HCT116 (cell line): ENCODE measurements at regions not wholly inside any gene's neighbourhood (a gene's known extent, or its start where the extent isn't known, plus 50 kb on each side); places are given as distances from the start of the nearest gene placed in this dataset.

Source experiments
- ATAC-seq: fragments of 200-7000 bp; cut with Tn5 transposase; 2 replicates; pipeline ENCODE4 v1.9.1; 2020; ENCODE audit warnings: mild to moderate bottlenecking, moderate library complexity
- BruUV-seq: library from RNA; stranded (reverse); fragments of 400-500 nt; replicated peaks from 2 replicates; lab custom pipeline; 2021; lab: Mats Ljungman, UMichigan
- CTCF ChIA-PET: fragments of 300-600 bp; sonication (Branson Sonifier 250); formaldehyde crosslinking; loops from one replicate; lab custom pipeline; 2021; ENCODE audit warnings: antibody characterized with exemption; lab: Charles Lee
- POLR2A ChIA-PET: fragments of 300-600, 350-600 bp; sonication (Branson Sonifier 250); formaldehyde crosslinking; loops from one replicate; lab custom pipeline; 2021; ENCODE audit warnings: antibody characterized with exemption; lab: Charles Lee
- RAD21 ChIA-PET, 2 experiments: fragments of 300-600 bp; sonication (Branson Sonifier 250); formaldehyde crosslinking; loops; one replicate each; lab custom pipeline; 2023; ENCODE audit warnings: low total read pairs in 2 of 2; ENCODE audit not compliant: uncharacterized antibody in 2 of 2, unreplicated experiment in 2 of 2, low non-redundant PET in 1 of 2; lab: Charles Lee
- DNase-seq: peaks from one replicate; pipeline ENCODE4 v3.0.0-alpha.2; 2010; ENCODE audit warnings: low read depth, low spot score
- H2AFZ ChIP-seq: fragments of 200-600 bp; shearing (Covaris generic), sonication (generic); 2 replicates; pipeline ENCODE4 v1.6.1; 2017; ENCODE audit warnings: low read depth, mixed run types, mixed read lengths, antibody characterized with exemption, low read length; ENCODE audit not compliant: poor library complexity, severe bottlenecking
- H3K27ac ChIP-seq: 2 replicates; pipeline ENCODE4 v1.5.1; 2012; ENCODE audit warnings: low read depth, low read length
- H3K27me3 ChIP-seq: fragments of 200-600 bp; sonication (generic); 2 replicates; pipeline ENCODE4 v1.6.1; 2016; ENCODE audit warnings: mixed run types, low read length, mixed read lengths; ENCODE audit not compliant: insufficient read depth
- H3K36me3 ChIP-seq, 2 experiments: fragments of 200-500 bp in 1 of 2; fragments of 200-600 bp in 1 of 2; sonication (Bioruptor generic) in 1 of 2; sonication (generic) in 1 of 2; 2 replicates each; pipeline versions ENCODE4 v1.5.1 to v1.6.1; 2014 to 2016; ENCODE audit warnings: low read length in 2 of 2, inconsistent platforms in 1 of 2, mixed read lengths in 1 of 2, mixed run types in 1 of 2; ENCODE audit not compliant: insufficient read depth in 2 of 2, control insufficient read depth in 1 of 2
- H3K4me1 ChIP-seq, 2 experiments: fragments of 200-600 bp in 1 of 2; sonication (generic) in 1 of 2; 2 replicates each; pipeline versions ENCODE4 v1.5.1 to v1.6.1; 2012 to 2017; ENCODE audit warnings: low read length in 2 of 2, inconsistent platforms in 1 of 2, mild to moderate bottlenecking in 1 of 2, mixed read lengths in 1 of 2, mixed run types in 1 of 2, moderate library complexity in 1 of 2; ENCODE audit not compliant: insufficient read depth in 2 of 2, control insufficient read depth in 1 of 2
- H3K4me2 ChIP-seq: fragments of 200-600 bp; sonication (generic); 2 replicates; pipeline ENCODE4 v1.6.1; 2017; ENCODE audit warnings: mixed run types, low read length, mixed read lengths
- H3K4me3 ChIP-seq, 2 experiments: fragments of 200-600 bp in 1 of 2; sonication (generic) in 1 of 2; replicated peaks in 1 of 2; 2 replicates each; pipeline ENCODE4 v1.5.1; 2011 to 2016; ENCODE audit warnings: low read length in 2 of 2, control low read depth in 1 of 2, low read depth in 1 of 2, mild to moderate bottlenecking in 1 of 2, mixed read lengths in 1 of 2, mixed run types in 1 of 2
- H3K79me2 ChIP-seq: fragments of 200-600 bp; sonication (generic); 2 replicates; pipeline ENCODE4 v1.6.1; 2017; ENCODE audit warnings: mild to moderate bottlenecking, mixed run types, low read length, moderate library complexity, mixed read lengths; ENCODE audit not compliant: insufficient read depth
- H3K9ac ChIP-seq: fragments of 200-600 bp; sonication (generic); 2 replicates; pipeline ENCODE4 v1.6.1; 2016; ENCODE audit warnings: low read length, mixed read lengths
- H3K9me2 ChIP-seq: fragments of 200-600 bp; sonication (generic), shearing (Covaris generic); 2 replicates; pipeline ENCODE4 v1.6.1; 2017; ENCODE audit warnings: mixed run types, mild to moderate bottlenecking, moderate library complexity; ENCODE audit not compliant: insufficient read depth
- H3K9me3 ChIP-seq, 2 experiments: fragments of 200-500 bp in 1 of 2; fragments of 200-600 bp in 1 of 2; sonication (Bioruptor generic) in 1 of 2; sonication (generic) in 1 of 2; 2 replicates each; pipeline ENCODE4 v1.6.1; 2014 to 2017; ENCODE audit warnings: low read length in 2 of 2, mixed read lengths in 2 of 2, inconsistent platforms in 1 of 2, low read depth in 1 of 2, mild to moderate bottlenecking in 1 of 2, mixed run types in 1 of 2, moderate library complexity in 1 of 2; ENCODE audit not compliant: control insufficient read depth in 1 of 2, insufficient read depth in 1 of 2
- H4K20me1 ChIP-seq: fragments of 200-600 bp; sonication (generic), shearing (Covaris generic); 2 replicates; pipeline ENCODE4 v1.6.1; 2017; ENCODE audit warnings: mixed run types, mild to moderate bottlenecking, moderate library complexity; ENCODE audit not compliant: insufficient read depth
- ATF3 ChIP-seq: IDR thresholded peaks from 2 replicates; pipeline ENCODE4 v1.6.1; 2012
- CBX3 ChIP-seq: IDR thresholded peaks from 2 replicates; pipeline ENCODE4 v1.6.1; 2012; ENCODE audit warnings: low read depth
- EGR1 ChIP-seq: IDR thresholded peaks from 2 replicates; pipeline ENCODE4 v1.6.1; 2012; ENCODE audit warnings: low read depth
- ELF1 ChIP-seq: IDR thresholded peaks from 2 replicates; pipeline ENCODE4 v1.6.1; 2012; ENCODE audit warnings: low read depth, borderline replicate concordance
- EZH2 ChIP-seq: fragments of 200-600 bp; sonication (generic); IDR thresholded peaks from 2 replicates; pipeline ENCODE4 v1.6.1; 2017; ENCODE audit warnings: antibody characterized with exemption, mixed run types
- JUND ChIP-seq: IDR thresholded peaks from 2 replicates; pipeline ENCODE4 v1.6.1; 2012
- MAX ChIP-seq: IDR thresholded peaks from 2 replicates; pipeline ENCODE4 v1.6.1; 2012
- POLR2A ChIP-seq: IDR thresholded peaks from 2 replicates; pipeline ENCODE4 v1.7.0; 2011; ENCODE audit warnings: borderline replicate concordance; ENCODE audit not compliant: insufficient read depth, insufficient read length; ENCODE audit errors: extremely low read depth
- POLR2AphosphoS5 ChIP-seq: IDR thresholded peaks from 2 replicates; pipeline ENCODE4 v1.6.1; 2011; ENCODE audit warnings: mild to moderate bottlenecking, low read depth, low read length, moderate library complexity
- SIN3A ChIP-seq: IDR thresholded peaks from 2 replicates; pipeline ENCODE4 v1.6.1; 2012; ENCODE audit warnings: low read depth
- SP1 ChIP-seq: IDR thresholded peaks from 2 replicates; pipeline ENCODE4 v1.6.1; 2012; ENCODE audit warnings: low read depth
- ZBTB33 ChIP-seq: IDR thresholded peaks from 2 replicates; pipeline ENCODE4 v1.6.1; 2011; ENCODE audit warnings: mild to moderate bottlenecking, low read length, moderate library complexity; ENCODE audit not compliant: insufficient replicate concordance; ENCODE audit errors: extremely low read depth
- ZFX ChIP-seq: fragments of 450-650 bp; IDR thresholded peaks from 2 replicates; pipeline ENCODE4 v1.6.1; 2017
- ZNF274 ChIP-seq: fragments of 200-500 bp; sonication (Bioruptor generic); IDR thresholded peaks from 2 replicates; pipeline ENCODE4 v1.6.1; 2014; ENCODE audit warnings: mild to moderate bottlenecking, low read depth, low read length, inconsistent platforms
- intact Hi-C: fragments of 100-400 bp; cut with micrococcal nuclease; formaldehyde crosslinking; loops from 2 replicates; pipeline ENCODE4 v1.10.0; 2022

- peak overlapping the region; percentile 57 for H3K9ac ChIP-seq
- CTCF ChIA-PET = interaction anchor here (1.0 to 1.9 kb wide), 2 partner anchors 31 to 189 kb away, joined by 3 to 6 read pairs; no protein-coding TSS in a partner anchor
- no peaks in the 10 kb centered on the region for H3K9me3 ChIP-seq
- TF ChIP-seq ZNF274 (no peak), SP1 (no peak), JUND (no peak), POLR2A (peak; percentile 35), ZBTB33 (no peak), MAX (peak; percentile 70), ZFX (peak; percentile 38; the same call in 1 of the 2 replicates), SIN3A (0 out of 2 replicates have a peak, but pooled peaks have one; percentile 16), ELF1 (no peak), EZH2 (no peak), CBX3 (no peak), ATF3 (no peak), EGR1 (peak; percentile 58; the same call in 1 of the 2 replicates), POLR2AphosphoS5 (peak; percentile 75)
- peaks cover 3 to 19% of the 10 kb centered on the region in 2 experiments; a peak in 3 of 4 replicates for H3K4me1 ChIP-seq
- ATAC-seq = peak; percentile 92
- DNase-seq = peak; percentile 47
- H3K27me3 ChIP-seq = no peaks in the 10 kb centered on the region
- H3K79me2 ChIP-seq = no peaks in the 10 kb centered on the region
- H4K20me1 ChIP-seq = no peaks in the 10 kb centered on the region
- H3K27ac ChIP-seq = no peak overlapping the region; the same call in 1 of the 2 replicates
- no peaks in the 10 kb centered on the region for H3K36me3 ChIP-seq
- H2AFZ ChIP-seq = peak overlapping the region; percentile 91
- intact Hi-C loops = no loop called here
- RAD21 ChIA-PET = no interaction called here
- H3K9me2 ChIP-seq = no peaks in the 10 kb centered on the region
- POLR2A ChIA-PET = no interaction called here
- peak overlapping the region; percentile 68 to 81 for H3K4me3 ChIP-seq
- no TSS peak for BruUV-seq
- peak overlapping the region; percentile 91 for H3K4me2 ChIP-seq
Observed at GRCh38 chr3:107240183-107241091, 136.8 kb upstream of the CCDC54 start.
